Liver (tissue), 7 donors: ENCODE measurements at regions not wholly inside any gene's neighbourhood (a gene's known extent, or its start where the extent isn't known, plus 50 kb on each side); places are given as distances from the start of the nearest gene placed in this dataset.

ENCODE experiments used
- DNase-seq: peaks from one replicate; pipeline ENCODE4 v3.0.0-alpha.2; 2017; ENCODE audit warnings: low spot score
- H3K27ac ChIP-seq, 2 donors: one replicate each; pipeline ENCODE4 v1.7.0; 2013; ENCODE audit warnings: inconsistent platforms in 2 of 2, low read length in 2 of 2, control low read depth in 1 of 2, low read depth in 1 of 2, mild to moderate bottlenecking in 1 of 2
- H3K27me3 ChIP-seq, 4 donors: one replicate each; pipeline versions ENCODE4 v1.6.1 to v1.7.0; 2013; ENCODE audit warnings: low read length in 3 of 4, inconsistent platforms in 1 of 4, mild to moderate bottlenecking in 1 of 4, moderate library complexity in 1 of 4; ENCODE audit not compliant: control insufficient read depth in 4 of 4, insufficient read depth in 4 of 4
- H3K36me3 ChIP-seq, 4 donors: one replicate each; pipeline versions ENCODE4 v1.6.1 to v1.7.0; 2013; ENCODE audit warnings: low read length in 3 of 4, mild to moderate bottlenecking in 3 of 4, low read depth in 1 of 4, moderate library complexity in 1 of 4; ENCODE audit not compliant: control insufficient read depth in 4 of 4, insufficient read depth in 3 of 4
- H3K4me1 ChIP-seq, 4 donors: one replicate each; pipeline versions ENCODE4 v1.6.1 to v1.7.0; 2013; ENCODE audit warnings: low read length in 3 of 4, mild to moderate bottlenecking in 3 of 4, moderate library complexity in 1 of 4; ENCODE audit not compliant: control insufficient read depth in 4 of 4, insufficient read depth in 4 of 4
- H3K4me3 ChIP-seq, 3 donors: one replicate each; pipeline versions ENCODE4 v1.6.1 to v1.7.0; 2013; ENCODE audit warnings: low read length in 3 of 3, control low read depth in 1 of 3, low read depth in 1 of 3, mild to moderate bottlenecking in 1 of 3
- H3K9ac ChIP-seq, 2 donors: one replicate each; pipeline ENCODE4 v1.7.0; 2013; ENCODE audit warnings: low read length in 2 of 2, mild to moderate bottlenecking in 2 of 2, moderate library complexity in 2 of 2, control low read depth in 1 of 2, low read depth in 1 of 2
- H3K9me3 ChIP-seq, 4 donors: one replicate each; pipeline versions ENCODE4 v1.6.1 to v1.7.0; 2013; ENCODE audit warnings: low read length in 3 of 4; ENCODE audit not compliant: control insufficient read depth in 4 of 4
- ATF3 ChIP-seq: IDR thresholded peaks from 2 replicates; pipeline ENCODE4 v1.6.1; 2016; ENCODE audit warnings: antibody characterized with exemption
- FOXA1 ChIP-seq: IDR thresholded peaks from 2 replicates; pipeline ENCODE4 v1.6.1; 2016; ENCODE audit warnings: antibody characterized with exemption
- FOXA2 ChIP-seq: IDR thresholded peaks from 2 replicates; pipeline ENCODE4 v1.6.1; 2016; ENCODE audit warnings: antibody characterized with exemption
- HNF4A ChIP-seq, 2 donors: conservative IDR thresholded peaks; 2 replicates each; pipeline ENCODE4 v1.6.1; 2016; ENCODE audit warnings: antibody characterized with exemption in 2 of 2, mild to moderate bottlenecking in 2 of 2
- JUND ChIP-seq, 2 donors: IDR thresholded peaks; 2 replicates each; pipeline ENCODE4 v1.6.1; 2016; ENCODE audit warnings: antibody characterized with exemption in 2 of 2
- MAX ChIP-seq: IDR thresholded peaks from 2 replicates; pipeline ENCODE4 v1.6.1; 2016; ENCODE audit warnings: antibody characterized with exemption
- RAD21 ChIP-seq, 2 donors: IDR thresholded peaks; 2 replicates each; pipeline ENCODE4 v1.6.1; 2016; ENCODE audit warnings: antibody characterized with exemption in 2 of 2, mild to moderate bottlenecking in 2 of 2
- SP1 ChIP-seq: IDR thresholded peaks from 2 replicates; pipeline ENCODE4 v1.6.1; 2018; ENCODE audit warnings: antibody characterized with exemption, mild to moderate bottlenecking
- TAF1 ChIP-seq: conservative IDR thresholded peaks from 2 replicates; pipeline ENCODE4 v1.6.1; 2016; ENCODE audit warnings: antibody characterized with exemption, mild to moderate bottlenecking
- YY1 ChIP-seq: IDR thresholded peaks from 2 replicates; pipeline ENCODE4 v1.6.1; 2016; ENCODE audit warnings: antibody characterized with exemption, mild to moderate bottlenecking
- ZBTB33 ChIP-seq: IDR thresholded peaks from 2 replicates; pipeline ENCODE4 v1.6.1; 2016; ENCODE audit warnings: antibody characterized with exemption
- WGBS: extraction: QIAGEN DNeasy Blood & Tissue Kit; methylation state at CpG from one replicate; pipeline ENCODE4 v1.1.7; 2013; 5-methylcytosine and 5-hydroxymethylcytosine counted together
- donor health status: healthy.
- donor health status: healthy.
- donor health status: healthy.
- donor health status: healthy.

- TF ChIP-seq ATF3 (no peak), RAD21 (IDR thresholded peaks at IDR 0.05) (no peak), JUND (IDR thresholded peaks at IDR 0.05) (no peak), HNF4A (conservative IDR thresholded peaks at IDR 0.05) (no peak), MAX (no peak), TAF1 (no peak), FOXA1 (no peak), YY1 (no peak)
Measured at GRCh38 chr10:21069929-21070700, 173.0 kb upstream of the NEBL start (continued).

- H3K27me3 ChIP-seq, result no peaks in the 10 kb centered on the region
- WGBS, result 85% methylated on average over 5 of the region's 5 CpGs
- H3K9me3 ChIP-seq, result no peaks in the 10 kb centered on the region
- DNase-seq, result no peak
- no peak overlapping the region for H3K27ac ChIP-seq
- H3K4me1 ChIP-seq, result no peaks in the 10 kb centered on the region
- TF ChIP-seq YY1, result no peak
- no peak for TF ChIP-seq MAX
- no peak overlapping the region for H3K9ac ChIP-seq
- no peaks in the 10 kb centered on the region for H3K36me3 ChIP-seq
- H3K4me3 ChIP-seq, result no peak overlapping the region
Measured at GRCh38 chr10:21069278-21069677, 172.2 kb upstream of the NEBL start.

- no peak for DNase-seq
- no peak overlapping the region for H3K4me3 ChIP-seq
- H3K27ac ChIP-seq, result no peak overlapping the region
- H3K9ac ChIP-seq, result no peak overlapping the region
- 71% methylated on average over 3 of the region's 3 CpGs for WGBS
- no peaks in the 10 kb centered on the region for H3K27me3 ChIP-seq
- no peak for TF ChIP-seq HNF4A (conservative IDR thresholded peaks at IDR 0.05)
- TF ChIP-seq FOXA2, result no peak
- no peak for TF ChIP-seq MAX
- TF ChIP-seq ZBTB33, result no peak
- no peak for TF ChIP-seq YY1
- TF ChIP-seq SP1, result no peak
- H3K9me3 ChIP-seq, result no peaks in the 10 kb centered on the region
- H3K36me3 ChIP-seq, result no peaks in the 10 kb centered on the region
- no peaks in the 10 kb centered on the region for H3K4me1 ChIP-seq
Measured at GRCh38 chr10:21068026-21068656, 171.0 kb upstream of the NEBL start.
